H9 (cell line): ENCODE measurements at regions not wholly inside any gene's neighbourhood (a gene's known extent, or its start where the extent isn't known, plus 50 kb on each side); places are given as distances from the start of the nearest gene placed in this dataset.

ENCODE experiments used
- DNase-seq: peaks from one replicate; pipeline ENCODE4 v3.0.0-alpha.2; 2017
- H2AFZ ChIP-seq: one replicate; pipeline ENCODE4 v1.6.1; 2013; ENCODE audit warnings: mild to moderate bottlenecking, low read length, control low read depth, moderate library complexity
- H2AK5ac ChIP-seq: 2 replicates; pipeline ENCODE4 v1.6.1; 2013; ENCODE audit warnings: low read length, control low read depth, mixed read lengths; ENCODE audit not compliant: insufficient read length
- H2BK120ac ChIP-seq: one replicate; pipeline ENCODE4 v1.6.1; 2013; ENCODE audit warnings: low read depth, mild to moderate bottlenecking, low read length, control low read depth, inconsistent platforms; ENCODE audit not compliant: poor library complexity, severe bottlenecking
- H2BK12ac ChIP-seq: 2 replicates; pipeline ENCODE4 v1.6.1; 2013; ENCODE audit warnings: low read length, control low read depth, mixed read lengths, low read depth; ENCODE audit not compliant: insufficient read length
- H2BK15ac ChIP-seq: 2 replicates; pipeline ENCODE4 v1.6.1; 2013; ENCODE audit warnings: low read depth, low read length, control low read depth
- H2BK20ac ChIP-seq: one replicate; pipeline ENCODE4 v1.6.1; 2013; ENCODE audit warnings: low read depth, mild to moderate bottlenecking, low read length, control low read depth, inconsistent platforms; ENCODE audit not compliant: poor library complexity, severe bottlenecking
- H2BK5ac ChIP-seq: 2 replicates; pipeline ENCODE4 v1.6.1; 2013; ENCODE audit warnings: low read length, control low read depth, mixed read lengths; ENCODE audit not compliant: insufficient read length
- H3K14ac ChIP-seq: 2 replicates; pipeline ENCODE4 v1.6.1; 2013; ENCODE audit warnings: low read length, control low read depth; ENCODE audit not compliant: insufficient read depth
- H3K18ac ChIP-seq: 2 replicates; pipeline ENCODE4 v1.6.1; 2013; ENCODE audit warnings: low read depth, mild to moderate bottlenecking, mixed read lengths, low read length, control low read depth; ENCODE audit not compliant: insufficient read length
- H3K23ac ChIP-seq: 2 replicates; pipeline ENCODE4 v1.6.1; 2013; ENCODE audit warnings: low read length, control low read depth, mixed read lengths, low read depth; ENCODE audit not compliant: insufficient read length
- H3K23me2 ChIP-seq: 2 replicates; pipeline ENCODE4 v1.6.1; 2013; ENCODE audit warnings: low read depth, mild to moderate bottlenecking, mixed read lengths, low read length, control low read depth; ENCODE audit not compliant: insufficient read length, poor library complexity, severe bottlenecking
- H3K27ac ChIP-seq: 2 replicates; pipeline ENCODE4 v1.5.1; 2013; ENCODE audit warnings: low read length, control low read depth, mixed read lengths, low read depth; ENCODE audit not compliant: insufficient read length
- H3K27me3 ChIP-seq: 2 replicates; pipeline ENCODE4 v1.6.1; 2013; ENCODE audit warnings: low read length, control low read depth, inconsistent platforms; ENCODE audit not compliant: insufficient read depth
- H3K4ac ChIP-seq: 2 replicates; pipeline ENCODE4 v1.6.1; 2013; ENCODE audit warnings: low read depth, mild to moderate bottlenecking, control low read depth, inconsistent platforms, low read length, moderate library complexity
- H3K4me1 ChIP-seq: 2 replicates; pipeline ENCODE4 v1.6.1; 2013; ENCODE audit warnings: low read length, control low read depth, inconsistent platforms; ENCODE audit not compliant: insufficient read depth
- H3K4me2 ChIP-seq: 2 replicates; pipeline ENCODE4 v1.6.1; 2013; ENCODE audit warnings: low read length, control low read depth, mixed read lengths; ENCODE audit not compliant: insufficient read length, insufficient read depth
- H3K56ac ChIP-seq: 2 replicates; pipeline ENCODE4 v1.6.1; 2013; ENCODE audit warnings: low read depth, mild to moderate bottlenecking, mixed read lengths, low read length, control low read depth; ENCODE audit not compliant: insufficient read length
- H3K79me1 ChIP-seq: 2 replicates; pipeline ENCODE4 v1.6.1; 2013; ENCODE audit warnings: low read depth, mild to moderate bottlenecking, moderate library complexity, low read length, control low read depth, inconsistent platforms; ENCODE audit not compliant: insufficient read depth, poor library complexity, severe bottlenecking
- H3K79me2 ChIP-seq: 2 replicates; pipeline ENCODE4 v1.6.1; 2013; ENCODE audit warnings: low read length, control low read depth, inconsistent platforms; ENCODE audit not compliant: insufficient read depth
- H3K9ac ChIP-seq: 2 replicates; pipeline ENCODE4 v1.6.1; 2013; ENCODE audit warnings: low read length, control low read depth, mixed read lengths; ENCODE audit not compliant: insufficient read length; ENCODE audit errors: extremely low read depth
- H3K9me3 ChIP-seq: one replicate; pipeline ENCODE4 v1.6.1; 2013; ENCODE audit warnings: low read depth, low read length, inconsistent platforms; ENCODE audit not compliant: control insufficient read depth
- H3T11ph ChIP-seq: one replicate; pipeline ENCODE4 v1.6.1; 2013; ENCODE audit warnings: mild to moderate bottlenecking, low read length, control low read depth, inconsistent platforms
- H4K20me1 ChIP-seq: one replicate; pipeline ENCODE4 v1.6.1; 2013; ENCODE audit not compliant: control insufficient read depth, insufficient read length, insufficient read depth
- H4K5ac ChIP-seq: 2 replicates; pipeline ENCODE4 v1.6.1; 2013; ENCODE audit warnings: low read depth, mild to moderate bottlenecking, mixed read lengths, low read length, control low read depth; ENCODE audit not compliant: insufficient read length
- H4K8ac ChIP-seq: replicated peaks from 2 replicates; pipeline ENCODE4 v1.6.1; 2013; ENCODE audit warnings: low read length, control low read depth, mixed read lengths, low read depth; ENCODE audit not compliant: insufficient read length
- H4K91ac ChIP-seq: 2 replicates; pipeline ENCODE4 v1.6.1; 2013; ENCODE audit warnings: low read depth, mild to moderate bottlenecking, moderate library complexity, mixed read lengths, low read length, control low read depth; ENCODE audit not compliant: insufficient read length
- H3K27ac Mint-ChIP-seq, 3 experiments: 2 replicates in 2 of 3; 3 replicates in 1 of 3; pipeline ENCODE4 v1.8.0; 2020 to 2021; ENCODE audit warnings: mixed read lengths in 3 of 3, mild to moderate bottlenecking in 1 of 3, moderate library complexity in 1 of 3
- H3K27me3 Mint-ChIP-seq: 2 replicates; pipeline ENCODE4 v1.8.0; 2021; ENCODE audit warnings: low read depth, mild to moderate bottlenecking, moderate library complexity, mixed read lengths
- H3K36me3 Mint-ChIP-seq, 3 experiments: 2 replicates in 2 of 3; 3 replicates in 1 of 3; pipeline ENCODE4 v1.8.0; 2020 to 2021; ENCODE audit warnings: low read depth in 3 of 3, mixed read lengths in 3 of 3; ENCODE audit not compliant: insufficient read depth in 1 of 3
- H3K4me1 Mint-ChIP-seq, 2 experiments: 2 replicates each; pipeline ENCODE4 v1.8.0; 2020; ENCODE audit warnings: mixed read lengths in 2 of 2
- H3K4me3 Mint-ChIP-seq, 2 experiments: 2 replicates in 1 of 2; 3 replicates in 1 of 2; pipeline ENCODE4 v1.8.0; 2020 to 2021; ENCODE audit warnings: mild to moderate bottlenecking in 2 of 2, mixed read lengths in 2 of 2, moderate library complexity in 1 of 2
- H3K9me3 Mint-ChIP-seq, 2 experiments: 2 replicates in 1 of 2; 3 replicates in 1 of 2; pipeline ENCODE4 v1.8.0; 2020; ENCODE audit warnings: mild to moderate bottlenecking in 2 of 2, mixed read lengths in 2 of 2, moderate library complexity in 1 of 2
- WGBS: extraction: QIAGEN DNeasy Blood & Tissue Kit; methylation state at CpG from one replicate; pipeline ENCODE4 v1.1.7; 2013; ENCODE audit warnings: missing lambda C conversion rate, low lambda C conversion rate, mixed read lengths; ENCODE audit not compliant: insufficient read length; ENCODE audit errors: extremely low coverage; 5-methylcytosine and 5-hydroxymethylcytosine counted together
- TF ChIP-seq, protein P1 (sequence below): fragments of 200-600 bp; sonication (generic); conservative IDR thresholded peaks from 3 replicates; pipeline ENCODE4 v1.8.0; 2021; ENCODE audit warnings: antibody characterized with exemption, mild to moderate bottlenecking

DNA sequence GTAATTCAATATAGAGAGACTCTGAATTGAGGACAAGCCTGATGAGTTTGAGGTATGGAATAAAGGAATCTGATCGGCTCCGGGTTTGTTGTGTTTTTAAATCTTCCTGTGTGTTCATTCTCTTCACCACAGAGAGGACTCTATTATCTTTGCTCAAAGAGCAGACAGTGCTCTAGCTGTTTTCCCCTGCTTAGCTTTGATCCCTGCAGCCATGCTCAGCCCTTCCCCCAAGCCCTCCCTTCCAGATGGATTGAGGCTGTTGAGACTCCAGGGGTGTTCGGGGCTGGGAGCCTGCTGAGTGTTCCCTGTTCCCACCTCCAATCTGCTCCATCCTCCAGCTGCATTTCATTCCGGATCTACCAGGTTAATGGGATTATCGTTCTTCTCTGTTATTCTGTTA is 74.2 kb upstream of the CXADR start:
- peak; percentile 54 for DNase-seq
- no peak overlapping the region for H3K4me2 ChIP-seq
- no peaks in the 10 kb centered on the region for H3K23me2 ChIP-seq
- H3K18ac ChIP-seq: no peak overlapping the region
- no peak overlapping the region for H3K56ac ChIP-seq
- H3K23ac ChIP-seq: no peak overlapping the region
- no peak overlapping the region for H3K4ac ChIP-seq
- H3K27ac ChIP-seq: no peak overlapping the region
- TF ChIP-seq, protein P1, sequence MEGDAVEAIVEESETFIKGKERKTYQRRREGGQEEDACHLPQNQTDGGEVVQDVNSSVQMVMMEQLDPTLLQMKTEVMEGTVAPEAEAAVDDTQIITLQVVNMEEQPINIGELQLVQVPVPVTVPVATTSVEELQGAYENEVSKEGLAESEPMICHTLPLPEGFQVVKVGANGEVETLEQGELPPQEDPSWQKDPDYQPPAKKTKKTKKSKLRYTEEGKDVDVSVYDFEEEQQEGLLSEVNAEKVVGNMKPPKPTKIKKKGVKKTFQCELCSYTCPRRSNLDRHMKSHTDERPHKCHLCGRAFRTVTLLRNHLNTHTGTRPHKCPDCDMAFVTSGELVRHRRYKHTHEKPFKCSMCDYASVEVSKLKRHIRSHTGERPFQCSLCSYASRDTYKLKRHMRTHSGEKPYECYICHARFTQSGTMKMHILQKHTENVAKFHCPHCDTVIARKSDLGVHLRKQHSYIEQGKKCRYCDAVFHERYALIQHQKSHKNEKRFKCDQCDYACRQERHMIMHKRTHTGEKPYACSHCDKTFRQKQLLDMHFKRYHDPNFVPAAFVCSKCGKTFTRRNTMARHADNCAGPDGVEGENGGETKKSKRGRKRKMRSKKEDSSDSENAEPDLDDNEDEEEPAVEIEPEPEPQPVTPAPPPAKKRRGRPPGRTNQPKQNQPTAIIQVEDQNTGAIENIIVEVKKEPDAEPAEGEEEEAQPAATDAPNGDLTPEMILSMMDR: no peak
- H3K79me2 ChIP-seq: no peaks in the 10 kb centered on the region
- Mint-ChIP-seq H3K27me3 (peaks cover 18% of the 10 kb centered on the region), H3K36me3 (peaks cover 0 to 5% (median 0%) of the 10 kb centered on the region in 3 experiments; a peak in 1 of 7 replicates), H3K27ac (peak overlapping the region in 2 of 3 experiments; percentile 3 to 69; a peak in 4 of 7 replicates), H3K4me1 (peaks cover 39 to 59% of the 10 kb centered on the region in 2 experiments), H3K9me3 (no peaks in the 10 kb centered on the region), H3K4me3 (peak overlapping the region; percentile 3 to 42; a peak in 4 of 5 replicates)
- no peak overlapping the region for H3T11ph ChIP-seq
- no peak overlapping the region for H2BK20ac ChIP-seq
- no peak overlapping the region for H2AK5ac ChIP-seq
- H4K5ac ChIP-seq: no peak overlapping the region
- no peak overlapping the region for H3K14ac ChIP-seq
- no peak overlapping the region for H2BK12ac ChIP-seq
- no peak overlapping the region for H2AFZ ChIP-seq
- H4K8ac ChIP-seq: no peak overlapping the region
- H3K9me3 ChIP-seq: no peaks in the 10 kb centered on the region
- no peak overlapping the region for H2BK15ac ChIP-seq
- no peak overlapping the region for H3K9ac ChIP-seq
- no peak overlapping the region for H4K91ac ChIP-seq
- no CpG with 5 or more reads among the region's 5 CpGs for WGBS
- H2BK5ac ChIP-seq: no peak overlapping the region
- no peaks in the 10 kb centered on the region for H3K27me3 ChIP-seq
- H2BK120ac ChIP-seq: no peak overlapping the region
- H3K79me1 ChIP-seq: no peaks in the 10 kb centered on the region
- peaks cover 4% of the 10 kb centered on the region; the same call in 1 of the 2 replicates for H3K4me1 ChIP-seq
- H4K20me1 ChIP-seq: no peaks in the 10 kb centered on the region
